RPMI7951 (cell line): ENCODE measurements at regions not wholly inside any gene's neighbourhood (a gene's known extent, or its start where the extent isn't known, plus 50 kb on each side); places are given as distances from the start of the nearest gene placed in this dataset.
A peak's percentile ranks its signal among the peaks of the same experiment; 100 is the strongest.
"Not testable (repeated sequence)": the region's sequence is repeated elsewhere in the genome, so short reads cannot be mapped to it uniquely, and the experiment has no call there.

Source experiments
- DNase-seq: peaks from one replicate; pipeline ENCODE4 v3.0.0-alpha.2; 2012; ENCODE audit warnings: low read depth

- DNase-seq: no peak
Observed at GRCh38 chrX:13518126-13518525, 51.3 kb upstream of the EGFL6 start.

GRCh38 chrX:13515211-13515930, 54.0 kb upstream of the EGFL6 start:
- no peak for DNase-seq

- DNase-seq: no peak
Observed at GRCh38 chrX:13511944-13512330, 57.5 kb upstream of the EGFL6 start.

- no peak for DNase-seq
Observed at GRCh38 chrX:13511241-13511943, 58.0 kb upstream of the EGFL6 start.

GRCh38 chrX:13507893-13508292, 61.5 kb upstream of the EGFL6 start:
- no peak for DNase-seq

GRCh38 chrX:13506574-13506973, 62.8 kb upstream of the EGFL6 start:
- DNase-seq: peak; percentile 46

GRCh38 chrX:13502590-13502989, 66.8 kb upstream of the EGFL6 start:
- DNase-seq: no peak

- DNase-seq: no peak
Observed at GRCh38 chrX:13499736-13500135, 69.7 kb upstream of the EGFL6 start.

GRCh38 chrX:13498238-13498637, 71.2 kb upstream of the EGFL6 start:
- no peak for DNase-seq

GRCh38 chrX:13495232-13495631, 74.2 kb upstream of the EGFL6 start:
- no peak for DNase-seq

GRCh38 chrX:13494562-13494961, 74.8 kb upstream of the EGFL6 start:
- no peak for DNase-seq

- DNase-seq: no peak
Observed at GRCh38 chrX:13493659-13494058, 75.7 kb upstream of the EGFL6 start.

- no peak for DNase-seq
Observed at GRCh38 chrX:13492286-13492685, 77.1 kb upstream of the EGFL6 start.

GRCh38 chrX:13491061-13491460, 78.3 kb upstream of the EGFL6 start:
- no peak for DNase-seq

- DNase-seq: peak; percentile 73
Observed at GRCh38 chrX:13489454-13489853, 79.9 kb upstream of the EGFL6 start.

- DNase-seq: peak; percentile 87
Observed at GRCh38 chrX:13487731-13488505, 81.5 kb upstream of the EGFL6 start.

GRCh38 chrX:13485167-13485566, 84.2 kb upstream of the EGFL6 start:
- DNase-seq: no peak

- no peak for DNase-seq
Observed at GRCh38 chrX:13483773-13484172, 85.6 kb upstream of the EGFL6 start.

- DNase-seq: no peak
Observed at GRCh38 chrX:13482746-13483541, 86.5 kb upstream of the EGFL6 start.

- DNase-seq: not testable (repeated sequence)
Observed at GRCh38 chrX:13480780-13481179, 88.6 kb upstream of the EGFL6 start.

GRCh38 chrX:13479452-13479813, 90.0 kb upstream of the EGFL6 start:
- DNase-seq: no peak
